Thyroid gland (tissue), 4 donors: ENCODE measurements at regions not wholly inside any gene's neighbourhood (a gene's known extent, or its start where the extent isn't known, plus 50 kb on each side); places are given as distances from the start of the nearest gene placed in this dataset.

ENCODE experiments used
- DNase-seq, 2 donors: peaks; one replicate each; pipeline ENCODE4 v3.0.0-alpha.2; 2019
- H3K27ac ChIP-seq, 3 donors: fragments of 200-600 bp; sonication (generic); 1 replicate in 2 of 3; 2 replicates in 1 of 3; pipeline ENCODE4 v1.5.1; 2016 to 2019; ENCODE audit warnings: mild to moderate bottlenecking in 1 of 3, moderate library complexity in 1 of 3
- H3K27me3 ChIP-seq: fragments of 200-600 bp; sonication (generic); one replicate; pipeline ENCODE4 v1.5.1; 2019
- H3K36me3 ChIP-seq, 2 donors: fragments of 200-600 bp; sonication (generic); one replicate each; pipeline ENCODE4 v1.5.1; 2016 to 2019
- H3K4me1 ChIP-seq, 2 donors: fragments of 200-600 bp; sonication (generic); one replicate each; pipeline ENCODE4 v1.5.1; 2017 to 2019
- H3K4me3 ChIP-seq, 3 donors: fragments of 200-600 bp; sonication (generic); replicated peaks in 1 of 3; 1 replicate in 2 of 3; 2 replicates in 1 of 3; pipeline ENCODE4 v1.5.1; 2016; ENCODE audit warnings: mild to moderate bottlenecking in 1 of 3
- H3K9me3 ChIP-seq: fragments of 200-600 bp; sonication (generic); one replicate; pipeline ENCODE4 v1.5.1; 2017
- POLR2A ChIP-seq, 2 donors: fragments of 450-650 bp; IDR thresholded peaks; one replicate each; pipeline ENCODE4 v1.6.1; 2017; ENCODE audit warnings: antibody characterized with exemption in 2 of 2, mild to moderate bottlenecking in 2 of 2, moderate library complexity in 1 of 2
- WGBS, 2 donors: methylation state at CpG; one replicate each; pipeline ENCODE4 v1.1.5; 2017; 5-methylcytosine and 5-hydroxymethylcytosine counted together
- intact Hi-C: fragments of 100-400 bp; cut with DNase I; formaldehyde crosslinking; loops from one replicate; pipeline ENCODE4 v1.15.1; 2023
- TF ChIP-seq, protein P1 (sequence below), 6 experiments: fragments of 200-600 bp in 3 of 6; fragments of 450-650 bp in 3 of 6; sonication (generic) in 3 of 6; IDR thresholded peaks; one replicate each; pipeline ENCODE4 v1.5.1; 2016 to 2019; ENCODE audit warnings: antibody characterized with exemption in 6 of 6, mild to moderate bottlenecking in 2 of 6, inconsistent platforms in 1 of 6, moderate library complexity in 1 of 6

DNA sequence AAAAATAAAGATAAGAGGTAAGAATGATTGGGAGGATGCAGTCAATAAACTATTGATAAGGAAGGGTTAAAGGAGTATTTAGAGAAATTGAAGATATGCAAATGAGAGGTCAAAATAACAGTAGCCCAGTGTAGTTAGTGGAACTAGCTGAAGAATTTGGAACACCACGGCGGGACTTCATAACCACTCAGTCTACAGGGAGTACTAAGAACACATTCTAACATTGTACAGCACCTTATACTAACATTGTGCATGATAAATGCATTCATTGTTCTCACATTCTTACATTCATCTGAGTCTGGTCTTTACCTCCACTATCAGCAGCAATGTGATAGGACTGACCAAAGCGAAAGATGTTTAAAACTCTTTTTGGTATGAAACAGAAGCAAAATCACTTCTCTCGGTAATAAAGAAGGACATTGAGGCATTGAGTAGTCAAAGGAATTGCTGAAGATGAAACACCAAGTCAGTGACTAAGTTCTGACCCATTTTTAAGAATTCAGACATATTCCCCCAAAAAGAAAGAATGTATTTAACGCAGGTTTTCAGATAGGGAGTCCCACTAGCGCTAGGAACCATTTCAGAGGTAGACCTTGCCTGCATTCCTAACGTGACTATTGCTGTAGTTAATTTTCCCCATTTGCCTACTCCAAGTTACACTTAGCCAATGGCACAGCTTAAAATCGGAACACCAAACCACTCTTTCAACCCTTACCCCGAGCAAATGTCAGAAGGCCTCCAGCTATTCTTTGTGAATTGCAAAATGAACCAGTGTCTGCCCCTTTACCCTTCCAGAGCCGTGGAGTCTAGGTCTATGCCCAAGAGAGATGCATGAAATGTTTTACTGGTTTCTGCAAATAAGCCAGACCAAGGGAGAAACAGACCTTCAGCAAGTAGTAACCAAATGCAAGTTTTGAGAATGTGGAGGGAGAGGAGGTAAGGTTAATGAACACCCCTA lies 108.8 kb upstream of the IRF2BP2 start:
- H3K9me3 ChIP-seq = no peaks in the 10 kb centered on the region
- H3K4me1 ChIP-seq = peaks cover 80 to 83% of the 10 kb centered on the region in 2 donors
- no peak overlapping the region for H3K4me3 ChIP-seq
- intact Hi-C loops = loop anchor here (10.0 kb wide), 2 partner anchors 206 to 356 kb away; no protein-coding TSS in a partner anchor
- no peaks in the 10 kb centered on the region for H3K36me3 ChIP-seq
- H3K27me3 ChIP-seq = no peaks in the 10 kb centered on the region
- 66 to 67% methylated on average over 10 of the region's 10 CpGs for WGBS, 2 donors
- no peak for DNase-seq
- TF ChIP-seq POLR2A (IDR thresholded peaks at IDR 0.05) = no peak
- TF ChIP-seq, protein P1, sequence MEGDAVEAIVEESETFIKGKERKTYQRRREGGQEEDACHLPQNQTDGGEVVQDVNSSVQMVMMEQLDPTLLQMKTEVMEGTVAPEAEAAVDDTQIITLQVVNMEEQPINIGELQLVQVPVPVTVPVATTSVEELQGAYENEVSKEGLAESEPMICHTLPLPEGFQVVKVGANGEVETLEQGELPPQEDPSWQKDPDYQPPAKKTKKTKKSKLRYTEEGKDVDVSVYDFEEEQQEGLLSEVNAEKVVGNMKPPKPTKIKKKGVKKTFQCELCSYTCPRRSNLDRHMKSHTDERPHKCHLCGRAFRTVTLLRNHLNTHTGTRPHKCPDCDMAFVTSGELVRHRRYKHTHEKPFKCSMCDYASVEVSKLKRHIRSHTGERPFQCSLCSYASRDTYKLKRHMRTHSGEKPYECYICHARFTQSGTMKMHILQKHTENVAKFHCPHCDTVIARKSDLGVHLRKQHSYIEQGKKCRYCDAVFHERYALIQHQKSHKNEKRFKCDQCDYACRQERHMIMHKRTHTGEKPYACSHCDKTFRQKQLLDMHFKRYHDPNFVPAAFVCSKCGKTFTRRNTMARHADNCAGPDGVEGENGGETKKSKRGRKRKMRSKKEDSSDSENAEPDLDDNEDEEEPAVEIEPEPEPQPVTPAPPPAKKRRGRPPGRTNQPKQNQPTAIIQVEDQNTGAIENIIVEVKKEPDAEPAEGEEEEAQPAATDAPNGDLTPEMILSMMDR (IDR thresholded peaks at IDR 0.05) = no peak
- peak overlapping the region; percentile 97 to 100 (median 99) for H3K27ac ChIP-seq

DNA sequence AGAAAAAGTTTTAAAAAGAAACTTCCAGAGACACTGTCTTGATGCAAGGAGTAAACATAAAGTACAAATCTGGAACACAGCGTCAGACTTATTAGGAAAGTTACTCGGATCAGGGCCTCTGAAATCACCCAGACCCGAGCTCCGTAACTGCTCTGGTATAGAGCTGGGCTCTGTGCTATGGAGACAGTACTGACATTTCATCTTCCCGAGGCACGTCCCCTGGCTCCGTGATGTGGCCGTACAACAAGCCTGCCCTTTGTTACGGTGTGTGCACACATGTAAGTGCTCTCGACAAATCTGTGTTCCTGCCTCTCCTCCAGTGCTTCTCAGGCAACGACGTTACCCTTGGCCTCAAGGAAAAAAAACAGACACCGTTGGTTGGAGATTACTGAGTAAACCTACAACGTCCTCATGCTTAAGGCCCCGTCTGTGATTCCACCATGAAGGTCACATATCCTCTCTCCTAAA lies 107.0 kb upstream of the IRF2BP2 start:
- Histone ChIP-seq H3K4me1 (peaks cover 62 to 72% of the 10 kb centered on the region in 2 donors), H3K27me3 (no peaks in the 10 kb centered on the region), H3K9me3 (no peaks in the 10 kb centered on the region), H3K36me3 (no peaks in the 10 kb centered on the region), H3K27ac (peak overlapping the region; percentile 97 to 100 (median 99)), H3K4me3 (no peak overlapping the region)
- DNase-seq = peak; percentile 90 to 92
- TF ChIP-seq, protein P1 (IDR thresholded peaks at IDR 0.05) = peak in 1 of 6 experiments; percentile 8
- TF ChIP-seq POLR2A (IDR thresholded peaks at IDR 0.05) = peak in 1 of 2 donors; percentile 86
- 21 to 31% methylated on average over 15 of the region's 15 CpGs for WGBS, 2 donors
- intact Hi-C loops = loop anchor here (10.0 kb wide), 2 partner anchors 208 to 358 kb away; no protein-coding TSS in a partner anchor

DNA sequence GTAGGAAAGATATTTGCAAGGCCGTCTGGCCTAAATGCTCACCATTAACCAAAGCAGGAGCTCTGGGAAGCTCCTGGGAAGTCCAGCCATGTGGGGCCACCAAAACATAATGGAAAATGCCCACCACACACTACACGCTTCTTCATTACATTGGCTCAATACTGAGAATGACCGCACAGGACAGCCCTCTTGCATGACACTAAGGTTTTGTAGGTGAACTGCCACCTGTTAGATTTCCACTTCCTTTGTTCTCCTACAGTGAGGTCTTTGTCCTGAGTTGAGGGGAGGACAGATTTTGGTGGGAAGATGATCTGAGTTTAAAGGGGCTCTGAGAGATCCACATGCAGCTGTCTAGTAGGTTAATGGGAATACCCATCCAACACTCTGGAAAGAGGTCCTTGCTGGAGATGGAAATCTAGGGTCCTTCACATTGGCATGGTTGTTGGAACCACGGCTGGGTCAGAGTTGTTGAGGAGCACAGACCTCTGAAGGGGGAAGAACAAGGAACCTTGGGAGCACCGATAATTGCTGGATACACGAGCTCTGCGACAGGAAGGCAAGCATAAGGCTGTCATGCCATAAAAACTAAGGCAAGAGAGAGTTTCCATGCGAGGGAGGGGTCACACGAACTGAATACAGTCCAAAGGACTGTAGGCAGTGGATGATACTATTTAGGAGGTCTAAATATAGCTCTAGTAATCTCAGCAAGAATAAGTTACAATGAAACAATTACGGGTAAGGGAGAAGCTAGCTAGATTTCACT lies 105.5 kb upstream of the IRF2BP2 start:
- Histone ChIP-seq H3K4me3 (no peak overlapping the region), H3K4me1 (peaks cover 53 to 67% of the 10 kb centered on the region in 2 donors), H3K9me3 (no peaks in the 10 kb centered on the region), H3K27me3 (no peaks in the 10 kb centered on the region), H3K36me3 (no peaks in the 10 kb centered on the region), H3K27ac (peak overlapping the region; percentile 97 to 100 (median 99))
- TF ChIP-seq, protein P1 (IDR thresholded peaks at IDR 0.05) = no peak
- no peak for TF ChIP-seq POLR2A (IDR thresholded peaks at IDR 0.05)
- intact Hi-C loops = loop anchor here (10.0 kb wide), 2 partner anchors 209 to 359 kb away; no protein-coding TSS in a partner anchor
- no peak for DNase-seq
- WGBS, 2 donors = 76 to 79% methylated on average over 10 of the region's 10 CpGs

DNA sequence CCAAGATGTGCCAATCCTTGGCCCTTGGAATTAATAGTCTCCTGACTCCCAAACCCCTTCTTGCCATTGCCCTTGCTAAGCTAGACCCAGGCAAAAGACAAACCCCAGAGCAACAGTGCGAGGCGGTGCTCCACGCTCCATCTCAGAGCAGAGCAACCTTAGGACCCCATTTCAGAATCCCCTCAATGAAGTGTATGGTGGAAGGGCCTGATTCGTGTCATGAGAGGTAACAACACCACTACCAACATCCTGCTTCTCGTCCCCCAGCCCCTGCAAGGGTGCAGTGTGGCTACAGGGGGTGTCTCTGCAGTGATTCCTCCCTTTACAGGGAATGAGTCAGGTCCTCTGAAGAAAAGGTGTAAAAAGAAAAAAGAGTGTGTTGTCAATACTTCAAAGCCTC lies 103.9 kb upstream of the IRF2BP2 start:
- Histone ChIP-seq H3K36me3 (no peaks in the 10 kb centered on the region), H3K27me3 (no peaks in the 10 kb centered on the region), H3K27ac (no peak overlapping the region), H3K4me3 (no peak overlapping the region), H3K9me3 (no peaks in the 10 kb centered on the region), H3K4me1 (peaks cover 53 to 66% of the 10 kb centered on the region in 2 donors)
- 100% methylated on average over 5 of the region's 5 CpGs for WGBS, 2 donors
- DNase-seq = no peak
- intact Hi-C loops = loop anchor here (10.0 kb wide), 2 partner anchors 211 to 361 kb away; no protein-coding TSS in a partner anchor
- no peak for TF ChIP-seq POLR2A (IDR thresholded peaks at IDR 0.05)
- TF ChIP-seq, protein P1 (IDR thresholded peaks at IDR 0.05) = no peak
